GM19035 (cell line): ENCODE measurements at regions not wholly inside any gene's neighbourhood (a gene's known extent, or its start where the extent isn't known, plus 50 kb on each side); places are given as distances from the start of the nearest gene placed in this dataset.
"Not testable (repeated sequence)": the region's sequence is repeated elsewhere in the genome, so short reads cannot be mapped to it uniquely, and the experiment has no call there.

Source experiments
- ATAC-seq: cut with Tn5 transposase; IDR thresholded peaks from one replicate; pipeline ENCODE4 v1.9.1; 2021; ENCODE audit not compliant: unreplicated experiment

GRCh38 chrY:7730071-7730470 lies 818.5 kb upstream of the AMELY start:
- no peak for ATAC-seq

GRCh38 chrY:7729318-7730011 lies 817.9 kb upstream of the AMELY start:
- ATAC-seq = no peak

- no peak for ATAC-seq
Observed at GRCh38 chrY:7728935-7729317, 817.4 kb upstream of the AMELY start.

- ATAC-seq = no peak
Observed at GRCh38 chrY:7725791-7726460, 814.4 kb upstream of the AMELY start.

DNA sequence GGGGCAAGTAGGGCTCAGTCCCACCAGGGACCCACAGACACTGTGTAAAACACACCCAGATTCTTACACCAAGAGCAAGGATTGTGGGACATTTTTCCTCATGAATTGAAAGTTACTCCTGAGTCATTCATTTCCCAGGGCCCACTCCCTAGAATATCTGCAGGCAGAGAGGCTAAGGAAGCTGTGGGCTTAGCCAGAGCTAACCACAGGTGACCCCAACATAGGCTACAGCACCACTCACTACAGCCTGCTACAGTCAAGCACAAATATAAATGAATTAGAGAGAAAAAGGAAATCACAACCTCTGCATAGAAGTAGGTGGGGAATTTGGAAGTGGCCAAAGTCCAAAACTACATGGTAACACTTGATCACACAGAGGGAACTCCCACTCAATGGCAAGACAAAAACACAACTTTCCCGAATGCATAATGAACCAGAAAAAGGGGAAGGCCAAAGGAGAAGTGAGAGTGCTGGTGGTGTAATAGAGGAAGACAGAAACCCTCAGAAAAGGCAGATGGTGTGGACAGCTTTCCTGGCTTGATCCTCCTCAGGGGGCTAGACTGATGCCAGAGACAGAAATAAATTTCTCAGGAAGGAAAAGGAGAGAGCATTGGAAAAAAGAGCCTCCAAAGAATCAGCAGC lies 812.6 kb upstream of the AMELY start:
- ATAC-seq = peak; percentile 78

DNA sequence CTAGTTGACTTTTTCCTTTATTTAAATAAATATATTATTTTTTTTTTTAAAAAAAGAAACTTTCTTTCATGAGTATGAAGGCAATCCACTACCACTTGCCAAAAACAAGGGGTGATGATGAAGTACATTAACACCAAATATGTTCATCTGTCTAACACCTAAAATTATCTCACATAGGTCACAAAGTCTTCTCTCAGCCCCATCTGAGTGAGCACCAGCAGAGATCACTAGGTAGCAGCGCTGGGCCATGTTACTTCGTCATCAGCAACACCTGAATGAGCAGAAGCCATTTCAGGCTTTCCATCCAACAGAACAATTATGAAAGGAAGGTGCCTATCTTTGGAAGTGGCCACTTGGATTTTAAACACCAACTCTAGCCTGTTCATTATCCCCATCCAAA lies 811.6 kb upstream of the AMELY start:
- no peak for ATAC-seq

DNA sequence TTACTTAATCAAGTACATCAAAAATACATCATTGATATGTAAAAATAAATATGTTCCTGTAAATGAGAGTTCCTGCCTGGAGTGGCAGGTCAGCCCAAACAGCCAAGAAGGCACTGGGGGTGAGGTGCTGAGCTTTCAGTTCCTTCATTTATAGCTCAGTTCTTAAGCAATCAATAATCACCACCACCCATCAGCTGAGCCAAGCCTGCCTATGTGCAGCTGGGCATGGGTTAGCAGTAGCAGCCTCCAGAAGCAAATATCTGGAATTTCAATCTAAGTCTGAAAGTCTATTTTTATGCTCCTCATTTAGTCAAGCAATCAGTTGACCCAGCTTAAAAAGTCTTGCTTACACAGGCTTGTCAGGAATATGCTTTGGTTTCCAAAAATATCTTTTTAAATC lies 811.0 kb upstream of the AMELY start:
- no peak for ATAC-seq

- ATAC-seq = no peak
Observed at GRCh38 chrY:7720974-7721373, 809.4 kb upstream of the AMELY start.

DNA sequence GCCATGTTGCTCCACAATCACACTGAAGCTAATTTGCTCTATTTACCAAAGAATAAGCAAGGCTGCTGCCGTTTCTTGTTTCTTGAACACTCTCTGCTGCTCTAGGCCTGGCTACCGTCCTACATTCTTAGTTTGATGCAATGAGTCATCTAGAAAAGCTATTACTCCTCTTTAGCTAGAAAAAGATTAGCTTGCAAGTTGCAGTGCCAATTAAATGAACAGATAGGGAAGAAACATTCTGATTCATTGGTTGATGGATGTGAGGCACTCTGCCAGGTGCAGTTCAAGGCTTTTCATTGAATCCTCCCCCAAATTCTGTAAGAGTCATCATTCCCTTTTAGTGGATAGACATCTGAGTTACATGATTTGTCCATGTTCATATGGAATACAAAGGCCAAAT lies 807.7 kb upstream of the AMELY start:
- ATAC-seq = no peak

GRCh38 chrY:7718626-7719025 lies 807.1 kb upstream of the AMELY start:
- no peak for ATAC-seq

DNA sequence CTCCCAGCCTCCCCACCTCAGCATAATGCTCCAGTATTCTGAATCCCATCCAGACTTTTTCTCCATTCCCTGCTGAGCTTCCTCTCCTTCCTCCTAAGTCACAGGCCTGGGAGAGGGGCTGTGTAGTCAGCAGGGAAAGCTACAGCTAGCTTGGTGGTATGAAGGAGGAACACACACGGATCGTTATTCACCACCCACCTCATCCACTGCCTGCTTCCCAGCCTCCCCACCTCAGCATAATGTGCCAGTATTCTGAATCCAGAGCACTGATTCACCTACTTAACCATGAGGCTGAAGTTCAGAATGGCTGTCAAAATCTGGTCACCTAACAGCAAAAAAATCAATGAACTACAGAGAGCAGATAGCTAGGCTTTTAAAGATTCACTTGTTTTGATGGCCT lies 806.6 kb upstream of the AMELY start:
- no peak for ATAC-seq

- ATAC-seq = no peak
Observed at GRCh38 chrY:7714426-7714825, 802.9 kb upstream of the AMELY start.

DNA sequence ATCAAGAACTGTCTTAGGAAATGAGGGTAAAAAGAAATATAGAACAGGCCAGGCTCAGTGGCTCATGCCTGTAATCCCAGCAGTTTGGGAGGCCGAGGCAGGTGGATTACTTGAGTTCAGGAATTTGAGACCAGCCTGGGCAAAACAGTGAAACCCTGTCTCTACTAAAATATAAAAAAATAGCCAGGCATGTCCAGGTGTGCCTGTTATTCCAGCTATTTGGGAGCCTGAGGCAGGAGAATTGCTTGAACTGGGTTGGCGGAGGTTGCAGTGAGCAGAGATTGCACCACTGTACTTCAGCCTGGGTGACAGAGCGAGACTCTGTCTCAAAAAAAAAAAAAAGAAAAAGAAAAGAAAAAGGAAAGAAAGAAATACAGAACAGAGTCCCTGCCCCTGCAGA lies 802.2 kb upstream of the AMELY start:
- not testable (repeated sequence) for ATAC-seq

DNA sequence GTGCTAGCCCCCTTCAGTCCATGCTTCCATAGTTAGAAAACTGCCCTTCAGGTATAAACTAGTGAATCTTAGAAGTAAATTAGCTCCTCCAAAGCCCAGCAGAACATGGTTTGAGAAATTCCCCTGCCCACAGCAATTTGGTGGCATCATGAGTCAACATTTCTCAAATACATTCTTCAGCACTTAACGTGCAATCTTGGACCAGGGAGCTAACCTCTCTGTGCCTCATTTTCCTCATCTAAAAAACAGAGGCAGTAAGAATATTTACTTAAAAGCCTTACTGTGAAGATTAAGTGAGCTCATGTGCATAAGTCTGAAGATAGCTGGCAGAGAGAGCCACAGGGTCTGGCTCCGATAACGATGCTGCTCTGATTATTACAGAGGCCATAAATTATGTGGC lies 800.7 kb upstream of the AMELY start:
- ATAC-seq = no peak

DNA sequence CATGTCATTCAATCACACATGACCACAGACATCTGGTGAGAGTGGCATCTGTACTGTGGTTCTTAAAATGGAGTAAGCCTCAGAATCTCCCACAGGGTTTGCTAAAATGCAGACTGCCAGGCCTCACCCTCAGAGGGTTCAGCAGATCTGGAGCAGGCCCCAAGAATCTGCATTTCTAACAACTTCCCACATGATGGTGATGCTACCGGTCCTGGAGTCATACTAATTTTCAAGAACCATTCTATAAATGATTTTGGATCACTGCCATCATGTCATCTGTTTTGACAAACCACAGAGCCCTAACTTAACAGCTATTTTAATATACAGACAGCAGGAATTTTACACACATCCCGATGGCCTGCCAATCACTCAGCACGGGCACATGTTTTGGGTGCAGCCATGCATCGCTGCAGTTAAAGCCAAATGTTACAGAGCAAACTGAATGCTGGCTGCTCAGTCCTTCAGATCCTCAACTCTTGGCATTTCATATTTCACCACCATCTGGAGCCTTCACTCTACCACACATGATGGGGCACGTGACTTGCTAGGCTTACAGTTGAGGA lies 792.1 kb upstream of the AMELY start:
- ATAC-seq = no peak

- ATAC-seq = no peak
Observed at GRCh38 chrY:7702481-7702880, 790.9 kb upstream of the AMELY start.

- no peak for ATAC-seq
Observed at GRCh38 chrY:7701676-7702075, 790.1 kb upstream of the AMELY start.

- ATAC-seq = no peak
Observed at GRCh38 chrY:7697506-7697905, 786.0 kb upstream of the AMELY start.

DNA sequence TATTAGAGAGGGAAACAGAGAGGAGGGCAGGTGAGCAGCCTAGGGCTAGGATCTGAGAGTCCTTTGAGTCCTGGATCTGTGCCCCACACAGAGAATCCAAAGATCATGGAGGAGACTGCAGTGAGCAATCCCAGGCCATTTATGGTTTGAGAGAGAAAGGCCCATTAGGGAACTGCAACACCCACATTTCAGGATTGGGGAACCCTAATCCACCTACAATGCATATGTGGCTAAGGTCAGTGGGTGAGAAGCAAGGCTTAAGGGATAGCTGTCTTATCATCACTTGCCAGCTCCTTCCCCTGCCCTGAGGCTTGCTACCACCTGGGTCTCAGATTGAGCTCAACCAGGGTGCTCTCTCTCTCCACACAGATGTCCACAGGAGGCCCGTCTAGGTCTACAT lies 781.1 kb upstream of the AMELY start:
- no peak for ATAC-seq

DNA sequence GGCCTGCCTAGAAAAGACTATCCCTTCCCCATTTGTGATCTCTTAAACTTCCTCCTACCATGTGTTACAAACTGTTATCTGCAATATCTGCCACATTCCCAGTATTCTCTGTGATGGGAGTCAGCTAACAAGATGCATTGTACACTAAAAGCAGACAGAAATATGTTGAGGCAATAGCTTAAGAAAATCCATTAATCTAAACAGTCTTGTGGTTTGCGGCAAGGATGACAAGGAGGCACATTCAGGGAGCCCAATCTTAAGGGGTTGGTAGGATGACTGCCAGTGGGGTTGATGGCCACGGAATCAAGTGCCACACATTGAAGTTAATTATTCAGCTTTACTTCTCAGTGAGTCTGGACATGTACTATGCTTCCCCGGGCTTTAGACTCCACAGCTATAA lies 775.5 kb upstream of the AMELY start:
- no peak for ATAC-seq

DNA sequence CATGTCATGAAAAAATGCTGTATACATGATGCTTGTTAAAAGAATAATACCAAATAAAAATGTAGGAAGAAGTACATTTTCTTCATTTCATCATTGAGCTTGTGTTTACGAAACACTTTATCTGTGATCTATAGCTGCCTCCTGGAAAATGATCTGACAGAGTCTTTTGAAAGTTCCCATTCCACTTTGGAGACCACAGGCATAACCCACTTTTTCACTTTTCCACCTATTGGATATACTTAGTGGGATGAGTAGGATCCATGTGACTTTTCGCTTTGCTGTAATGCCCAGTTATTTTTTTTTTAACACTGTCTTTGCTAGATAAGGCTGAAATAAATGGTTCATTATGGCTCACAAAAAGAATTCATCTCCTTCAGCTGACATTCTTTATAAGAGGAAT lies 773.0 kb upstream of the AMELY start:
- no peak for ATAC-seq

DNA sequence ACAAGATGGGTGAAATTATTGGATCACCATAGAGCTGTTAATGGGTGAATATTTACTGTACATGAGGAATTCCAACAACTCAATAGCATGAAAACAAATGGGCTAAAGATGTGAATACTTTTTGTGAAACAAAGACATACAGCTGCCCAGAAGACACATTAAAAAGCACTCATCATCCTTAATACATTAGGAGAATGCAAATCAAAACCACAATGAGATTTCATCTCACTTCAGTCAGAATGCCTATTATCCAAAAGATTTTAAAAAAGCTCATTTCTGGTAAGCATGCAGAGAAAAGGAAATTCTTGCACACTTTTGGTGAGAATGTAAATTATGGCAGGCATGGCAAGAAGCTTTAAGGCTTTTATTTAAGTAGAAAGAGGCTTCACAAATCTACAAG lies 770.8 kb upstream of the AMELY start:
- ATAC-seq = no peak
